ENCODE measurements at regions not wholly inside any gene's neighbourhood (a gene's known extent, or its start where the extent isn't known, plus 50 kb on each side); places are given as distances from the start of the nearest gene placed in this dataset.

- H3K4me1 ChIP-seq (ENCODE audit: control insufficient read depth, insufficient read depth, low read length): no peaks in the 10 kb centered on the region
- ChIA-PET POLR2A (no interaction called here), CTCF (no interaction called here)
- no peak for ATAC-seq
- peaks cover 5% of the 10 kb centered on the region; the same call in 1 of the 2 replicates for H3K27me3 ChIP-seq (ENCODE audit: control insufficient read depth, insufficient read depth, low read length)
- no peaks in the 10 kb centered on the region for H3K36me3 ChIP-seq (ENCODE audit: control insufficient read depth, insufficient read depth, low read length)
- no peak for DNase-seq (ENCODE audit: low read depth, low spot score)
- H3K9me3 ChIP-seq (ENCODE audit: control insufficient read depth, insufficient read depth, low read depth, low read length): no peaks in the 10 kb centered on the region
- BruUV-seq (replicated peaks): no TSS peak
- H3K27ac ChIP-seq (ENCODE audit: low read length): no peak overlapping the region
- TF ChIP-seq, protein P1, sequence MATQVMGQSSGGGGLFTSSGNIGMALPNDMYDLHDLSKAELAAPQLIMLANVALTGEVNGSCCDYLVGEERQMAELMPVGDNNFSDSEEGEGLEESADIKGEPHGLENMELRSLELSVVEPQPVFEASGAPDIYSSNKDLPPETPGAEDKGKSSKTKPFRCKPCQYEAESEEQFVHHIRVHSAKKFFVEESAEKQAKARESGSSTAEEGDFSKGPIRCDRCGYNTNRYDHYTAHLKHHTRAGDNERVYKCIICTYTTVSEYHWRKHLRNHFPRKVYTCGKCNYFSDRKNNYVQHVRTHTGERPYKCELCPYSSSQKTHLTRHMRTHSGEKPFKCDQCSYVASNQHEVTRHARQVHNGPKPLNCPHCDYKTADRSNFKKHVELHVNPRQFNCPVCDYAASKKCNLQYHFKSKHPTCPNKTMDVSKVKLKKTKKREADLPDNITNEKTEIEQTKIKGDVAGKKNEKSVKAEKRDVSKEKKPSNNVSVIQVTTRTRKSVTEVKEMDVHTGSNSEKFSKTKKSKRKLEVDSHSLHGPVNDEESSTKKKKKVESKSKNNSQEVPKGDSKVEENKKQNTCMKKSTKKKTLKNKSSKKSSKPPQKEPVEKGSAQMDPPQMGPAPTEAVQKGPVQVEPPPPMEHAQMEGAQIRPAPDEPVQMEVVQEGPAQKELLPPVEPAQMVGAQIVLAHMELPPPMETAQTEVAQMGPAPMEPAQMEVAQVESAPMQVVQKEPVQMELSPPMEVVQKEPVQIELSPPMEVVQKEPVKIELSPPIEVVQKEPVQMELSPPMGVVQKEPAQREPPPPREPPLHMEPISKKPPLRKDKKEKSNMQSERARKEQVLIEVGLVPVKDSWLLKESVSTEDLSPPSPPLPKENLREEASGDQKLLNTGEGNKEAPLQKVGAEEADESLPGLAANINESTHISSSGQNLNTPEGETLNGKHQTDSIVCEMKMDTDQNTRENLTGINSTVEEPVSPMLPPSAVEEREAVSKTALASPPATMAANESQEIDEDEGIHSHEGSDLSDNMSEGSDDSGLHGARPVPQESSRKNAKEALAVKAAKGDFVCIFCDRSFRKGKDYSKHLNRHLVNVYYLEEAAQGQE (IDR thresholded peaks at IDR 0.05; ENCODE audit: insufficient read depth in 1 of 2, low read depth in 2 of 2, low read length in 1 of 2): no peak
- no peak for TF ChIP-seq SIN3A (IDR thresholded peaks at IDR 0.05; ENCODE audit: borderline replicate concordance, insufficient read depth, low read depth, low read length)
- no peak for TF ChIP-seq POLR2AphosphoS5 (IDR thresholded peaks at IDR 0.05; ENCODE audit: low read depth, low read length)
- no peak for TF ChIP-seq CTCF (IDR thresholded peaks at IDR 0.05)
- TF ChIP-seq TCF7L2 (IDR thresholded peaks at IDR 0.05; ENCODE audit: low read depth, low read length): no peak
- no peak overlapping the region for H3K4me3 ChIP-seq (ENCODE audit: low read depth in 2 of 2, low read length in 2 of 2)
- in situ Hi-C loops (cut with HindIII; ENCODE audit: low pct_unique_long_range_greater_than_20kb, low sequenced_read_pairs) (no loop called here), intact Hi-C loops (cut with micrococcal nuclease; ENCODE audit: unreplicated experiment) (no loop called here)
Observed at GRCh38 chr11:19395050-19395449, 154.3 kb upstream of the E2F8 start.

DNA sequence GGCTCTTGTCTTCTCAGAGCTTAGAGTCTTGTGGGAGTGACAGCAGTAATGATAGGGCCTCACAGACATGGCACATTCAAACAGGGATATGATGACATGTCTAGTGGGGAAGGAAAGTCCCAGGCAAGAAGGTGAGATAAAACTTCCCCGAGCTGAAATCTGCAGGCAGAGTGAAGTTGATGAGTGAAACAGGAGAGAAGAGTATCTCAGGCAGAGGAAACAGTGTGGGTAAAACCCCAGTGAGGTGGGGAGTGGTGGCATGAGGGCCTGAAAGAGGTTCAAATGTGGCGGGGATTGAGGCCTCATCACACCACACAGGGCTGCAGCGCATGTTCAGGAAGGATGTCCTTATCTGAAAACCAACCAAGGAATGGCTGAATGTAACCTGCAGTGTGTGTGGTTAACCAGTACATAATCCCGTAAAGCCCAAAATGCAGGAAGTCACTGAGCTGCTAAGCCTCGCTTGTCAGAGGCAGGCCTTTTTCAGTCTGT, 153.8 kb upstream of the E2F8 start:
- intact Hi-C loops (cut with micrococcal nuclease; ENCODE audit: unreplicated experiment): no loop called here
- DNase-seq (ENCODE audit: low read depth, low spot score): no peak
- no peak overlapping the region for H3K27ac ChIP-seq (ENCODE audit: low read length)
- H3K4me1 ChIP-seq (ENCODE audit: control insufficient read depth, insufficient read depth, low read length): no peaks in the 10 kb centered on the region
- H3K4me3 ChIP-seq (ENCODE audit: low read depth in 2 of 2, low read length in 2 of 2): no peak overlapping the region
- no TSS peak for BruUV-seq (replicated peaks)
- H3K27me3 ChIP-seq (ENCODE audit: control insufficient read depth, insufficient read depth, low read length): peaks cover 5% of the 10 kb centered on the region; the same call in 1 of the 2 replicates
- ChIA-PET POLR2A (no interaction called here), CTCF (no interaction called here)
- no peaks in the 10 kb centered on the region for H3K36me3 ChIP-seq (ENCODE audit: control insufficient read depth, insufficient read depth, low read length)
- no peaks in the 10 kb centered on the region for H3K9me3 ChIP-seq (ENCODE audit: control insufficient read depth, insufficient read depth, low read depth, low read length)
- in situ Hi-C loops (cut with HindIII; ENCODE audit: low pct_unique_long_range_greater_than_20kb, low sequenced_read_pairs): no loop called here
- ATAC-seq: no peak
- no peak for TF ChIP-seq POLR2AphosphoS5 (IDR thresholded peaks at IDR 0.05; ENCODE audit: low read depth, low read length)
- no peak for TF ChIP-seq SIN3A (IDR thresholded peaks at IDR 0.05; ENCODE audit: borderline replicate concordance, insufficient read depth, low read depth, low read length)
- no peak for TF ChIP-seq CTCF (IDR thresholded peaks at IDR 0.05)
- TF ChIP-seq, protein P1 (IDR thresholded peaks at IDR 0.05; ENCODE audit: insufficient read depth in 1 of 2, low read depth in 2 of 2, low read length in 1 of 2): no peak
- no peak for TF ChIP-seq TCF7L2 (IDR thresholded peaks at IDR 0.05; ENCODE audit: low read depth, low read length)
